ENCODE measurements at regions not wholly inside any gene's neighbourhood (a gene's known extent, or its start where the extent isn't known, plus 50 kb on each side); places are given as distances from the start of the nearest gene placed in this dataset.

DNA sequence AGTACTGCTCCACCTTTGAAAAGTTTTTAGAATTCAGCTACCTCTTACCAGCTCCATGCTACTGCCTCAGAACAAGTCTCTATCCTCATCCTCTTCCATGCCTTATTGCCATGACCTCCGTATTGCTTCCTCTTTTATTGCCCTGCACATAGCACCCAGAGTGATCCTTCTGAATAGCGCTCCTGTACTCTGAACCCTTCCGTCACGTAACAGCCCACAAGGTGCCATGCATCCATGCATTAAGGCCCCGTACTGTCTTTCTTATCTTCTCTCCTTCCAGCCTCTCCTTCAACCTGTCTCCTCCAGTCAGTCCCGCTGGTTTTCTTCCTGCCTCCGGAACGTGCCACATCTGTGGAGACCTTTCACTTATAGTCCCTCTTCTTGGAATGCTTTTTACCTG is 273.3 kb upstream of the SEMA6A start:
- no peak overlapping the region for H3K4me3 ChIP-seq (replicated peaks in 1 of 2; ENCODE audit: low read depth in 2 of 2, low read length in 2 of 2)
- TF ChIP-seq, protein P1, sequence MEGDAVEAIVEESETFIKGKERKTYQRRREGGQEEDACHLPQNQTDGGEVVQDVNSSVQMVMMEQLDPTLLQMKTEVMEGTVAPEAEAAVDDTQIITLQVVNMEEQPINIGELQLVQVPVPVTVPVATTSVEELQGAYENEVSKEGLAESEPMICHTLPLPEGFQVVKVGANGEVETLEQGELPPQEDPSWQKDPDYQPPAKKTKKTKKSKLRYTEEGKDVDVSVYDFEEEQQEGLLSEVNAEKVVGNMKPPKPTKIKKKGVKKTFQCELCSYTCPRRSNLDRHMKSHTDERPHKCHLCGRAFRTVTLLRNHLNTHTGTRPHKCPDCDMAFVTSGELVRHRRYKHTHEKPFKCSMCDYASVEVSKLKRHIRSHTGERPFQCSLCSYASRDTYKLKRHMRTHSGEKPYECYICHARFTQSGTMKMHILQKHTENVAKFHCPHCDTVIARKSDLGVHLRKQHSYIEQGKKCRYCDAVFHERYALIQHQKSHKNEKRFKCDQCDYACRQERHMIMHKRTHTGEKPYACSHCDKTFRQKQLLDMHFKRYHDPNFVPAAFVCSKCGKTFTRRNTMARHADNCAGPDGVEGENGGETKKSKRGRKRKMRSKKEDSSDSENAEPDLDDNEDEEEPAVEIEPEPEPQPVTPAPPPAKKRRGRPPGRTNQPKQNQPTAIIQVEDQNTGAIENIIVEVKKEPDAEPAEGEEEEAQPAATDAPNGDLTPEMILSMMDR (IDR thresholded peaks at IDR 0.05; ENCODE audit: low read depth, low read length): no peak
- DNase-seq (ENCODE audit: low read depth in 2 of 2): no peak

GRCh38 chr5:116844015-116844414 is 269.4 kb upstream of the SEMA6A start:
- DNase-seq (ENCODE audit: low read depth in 2 of 2): no peak
- TF ChIP-seq, protein P1 (IDR thresholded peaks at IDR 0.05; ENCODE audit: low read depth, low read length): no peak
- no peak overlapping the region for H3K4me3 ChIP-seq (replicated peaks in 1 of 2; ENCODE audit: low read depth in 2 of 2, low read length in 2 of 2)

GRCh38 chr5:116842514-116842961 is 267.9 kb upstream of the SEMA6A start:
- H3K4me3 ChIP-seq (replicated peaks in 1 of 2; ENCODE audit: low read depth in 2 of 2, low read length in 2 of 2): no peak overlapping the region
- TF ChIP-seq, protein P1 (IDR thresholded peaks at IDR 0.05; ENCODE audit: low read depth, low read length): no peak

GRCh38 chr5:116841734-116842133 is 267.1 kb upstream of the SEMA6A start:
- TF ChIP-seq, protein P1 (IDR thresholded peaks at IDR 0.05; ENCODE audit: low read depth, low read length): no peak
- no peak overlapping the region for H3K4me3 ChIP-seq (replicated peaks in 1 of 2; ENCODE audit: low read depth in 2 of 2, low read length in 2 of 2)
- no peak for DNase-seq (ENCODE audit: low read depth in 2 of 2)

More at GRCh38 chr5:116842514-116842961, 267.9 kb upstream of the SEMA6A start:
- no peak for DNase-seq (ENCODE audit: low read depth in 2 of 2)

DNA sequence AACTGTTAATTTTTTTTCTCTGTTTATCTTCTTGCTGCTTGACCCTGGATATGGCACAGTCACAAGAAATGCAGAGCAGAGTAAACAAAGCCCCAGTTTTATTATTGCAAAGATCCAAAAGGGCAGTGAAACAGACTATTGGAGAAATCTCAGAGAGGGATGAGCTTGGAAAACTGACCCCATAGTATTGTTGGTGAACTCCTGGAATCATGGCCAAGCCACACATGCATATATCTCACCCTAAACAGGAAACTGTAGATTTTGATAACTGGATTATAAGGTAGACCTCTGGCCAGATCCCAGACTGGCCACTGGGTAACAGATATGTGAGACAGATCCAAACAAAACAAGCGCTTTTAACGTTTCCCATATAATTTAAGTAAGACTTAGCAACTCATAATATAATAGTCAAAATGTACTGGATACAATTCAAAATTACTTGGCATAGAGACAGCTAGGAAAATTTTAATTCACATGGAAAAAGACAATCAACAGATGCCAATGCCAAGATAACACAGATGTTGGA is 263.5 kb upstream of the SEMA6A start:
- no peak overlapping the region for H3K4me3 ChIP-seq (replicated peaks in 1 of 2; ENCODE audit: low read depth in 2 of 2, low read length in 2 of 2)
- TF ChIP-seq, protein P1 (IDR thresholded peaks at IDR 0.05; ENCODE audit: low read depth, low read length): no peak
- DNase-seq (ENCODE audit: low read depth in 2 of 2): no peak

DNA sequence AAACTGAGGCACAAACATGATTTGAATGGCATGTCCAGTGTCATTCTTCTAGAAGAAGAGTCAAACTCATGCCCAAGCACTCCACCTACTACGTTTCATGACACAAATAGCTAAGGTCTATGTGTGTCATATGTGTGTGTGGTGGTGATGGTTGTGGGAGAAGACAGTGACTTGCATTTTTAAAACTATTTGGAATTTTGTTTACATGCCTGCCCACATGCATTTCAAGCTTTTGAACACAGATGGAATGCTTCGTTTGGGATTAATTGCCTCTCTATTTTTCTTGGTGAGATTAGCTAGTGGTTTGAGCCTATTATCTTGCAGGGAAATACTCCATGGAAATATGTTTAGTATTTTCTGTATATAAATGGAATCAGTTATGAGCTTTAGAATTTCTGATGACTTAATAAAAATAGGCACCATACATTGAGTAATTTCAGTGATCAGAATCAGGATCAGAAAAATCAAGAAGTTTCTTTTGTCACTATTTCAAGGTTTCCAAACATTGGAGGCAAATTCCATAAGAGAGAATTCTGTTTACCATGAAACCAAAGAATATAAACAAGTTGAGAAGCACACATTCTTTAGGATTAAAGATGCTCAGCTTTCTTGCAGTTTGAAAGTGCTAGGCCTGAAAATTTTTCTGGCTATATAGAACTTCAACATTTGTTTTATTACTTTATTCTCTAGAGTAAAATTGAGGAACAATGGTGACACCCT is 260.3 kb upstream of the SEMA6A start:
- no peak for DNase-seq (ENCODE audit: low read depth in 2 of 2)
- no peak overlapping the region for H3K4me3 ChIP-seq (replicated peaks in 1 of 2; ENCODE audit: low read depth in 2 of 2, low read length in 2 of 2)
- TF ChIP-seq, protein P1 (IDR thresholded peaks at IDR 0.05; ENCODE audit: low read depth, low read length): no peak
